ENCODE measurements at regions not wholly inside any gene's neighbourhood (a gene's known extent, or its start where the extent isn't known, plus 50 kb on each side); places are given as distances from the start of the nearest gene placed in this dataset.

- no TSS peak for BruUV-seq (replicated peaks)
- H3K79me1 ChIP-seq (ENCODE audit: low read depth in 1 of 2, low read length in 2 of 2): no peaks in the 10 kb centered on the region
- no peaks in the 10 kb centered on the region for H3K9me3 ChIP-seq (ENCODE audit: control insufficient read depth, insufficient read depth, low read length)
- DNase-seq: no peak
- H3K4me1 ChIP-seq (ENCODE audit: control insufficient read depth, insufficient read depth, low read length): no peaks in the 10 kb centered on the region; the same call in 1 of the 2 replicates
- H3K36me3 ChIP-seq (ENCODE audit: control insufficient read depth, insufficient read depth, low read length): no peaks in the 10 kb centered on the region
- H4K20me1 ChIP-seq (ENCODE audit: insufficient read depth, low read length): no peaks in the 10 kb centered on the region
- H3K27ac ChIP-seq (ENCODE audit: insufficient read depth, low read length): no peak overlapping the region
- no peak overlapping the region for H4K5ac ChIP-seq (ENCODE audit: low read depth, low read length)
- H2AFZ ChIP-seq (replicated peaks; ENCODE audit: low read length, poor library complexity): no peak overlapping the region
- H3K4me2 ChIP-seq (ENCODE audit: low read depth, low read length): no peak overlapping the region
- H3K23ac ChIP-seq (ENCODE audit: low read depth, low read length): no peak overlapping the region
- intact Hi-C loops (cut with micrococcal nuclease): no loop called here
- H2BK120ac ChIP-seq (ENCODE audit: low read depth, low read length): no peak overlapping the region
- no peak overlapping the region for H3K56ac ChIP-seq (ENCODE audit: extremely low read depth, insufficient read depth, low read length)
- no peak overlapping the region for H3K4ac ChIP-seq (ENCODE audit: low read depth, low read length)
- in situ Hi-C loops (cut with MboI; ENCODE audit: low sequenced_read_pairs): no loop called here
- 27% methylated on average over 7 of the region's 12 CpGs; no CpG with 5 or more reads in 1 of the 2 experiments for WGBS, 2 experiments (ENCODE audit: extremely low coverage in 2 of 2, insufficient read length in 1 of 2)
- no peak overlapping the region for H2AK5ac ChIP-seq (ENCODE audit: low read depth, low read length)
- TF ChIP-seq RCOR1 (IDR thresholded peaks at IDR 0.05; ENCODE audit: insufficient replicate concordance, low read length) (no peak), CEBPB (IDR thresholded peaks at IDR 0.05; ENCODE audit: low read depth, low read length) (no peak), SMC3 (IDR thresholded peaks at IDR 0.05; ENCODE audit: low read depth, low read length) (no peak), RAD21 (IDR thresholded peaks at IDR 0.05; ENCODE audit: low read length) (no peak), MAZ (IDR thresholded peaks at IDR 0.05; ENCODE audit: borderline replicate concordance, low read depth, low read length) (no peak), FOS (IDR thresholded peaks at IDR 0.05; ENCODE audit: low read depth, low read length) (no peak), CHD1 (IDR thresholded peaks at IDR 0.05; ENCODE audit: low read depth, low read length) (no peak), NFE2L2 (IDR thresholded peaks at IDR 0.05; ENCODE audit: low read depth, low read length) (no peak), ELK1 (IDR thresholded peaks at IDR 0.05; ENCODE audit: borderline replicate concordance, low read depth, low read length) (no peak)
- H2AK9ac ChIP-seq (replicated peaks; ENCODE audit: low read depth, low read length, poor library complexity): no peak overlapping the region
- ATAC-seq (ENCODE audit: low read depth): no peak
- no peak overlapping the region; the same call in 1 of the 2 replicates for H3K18ac ChIP-seq (ENCODE audit: low read depth, low read length)
- no peak overlapping the region for H3K4me3 ChIP-seq (ENCODE audit: insufficient read depth, low read depth, low read length)
- no peak overlapping the region for H4K91ac ChIP-seq (ENCODE audit: insufficient read depth, low read depth, low read length)
- H3K9me1 ChIP-seq (ENCODE audit: insufficient read depth, low read length): no peaks in the 10 kb centered on the region
- dilution Hi-C loops (cut with HindIII; ENCODE audit: low sequenced_read_pairs, unreplicated experiment): loop anchor here (25.0 kb wide), 1 partner anchor 240 kb away; no protein-coding TSS in a partner anchor
- H2BK15ac ChIP-seq (ENCODE audit: low read depth, low read length): no peak overlapping the region
- no peak overlapping the region for H4K8ac ChIP-seq (ENCODE audit: low read depth in 2 of 2, low read length in 2 of 2)
- H2BK5ac ChIP-seq (ENCODE audit: low read depth, low read length, poor library complexity, severe bottlenecking): no peak overlapping the region
- ChIA-PET CTCF (no interaction called here), POLR2A (ENCODE audit: unreplicated experiment) (no interaction called here)
- H2BK20ac ChIP-seq (ENCODE audit: low read depth, low read length): no peak overlapping the region
- H3K9ac ChIP-seq (ENCODE audit: low read depth, low read length): no peak overlapping the region
- H3K27me3 ChIP-seq (ENCODE audit: control insufficient read depth, insufficient read depth, low read length): no peaks in the 10 kb centered on the region
- no peak overlapping the region for H3K14ac ChIP-seq (replicated peaks; ENCODE audit: low read depth, low read length)
Measured at GRCh38 chr4:10172278-10172921, 55.8 kb upstream of the WDR1 start.
